Putamen (tissue), 1 donor: ENCODE measurements at regions not wholly inside any gene's neighbourhood (a gene's known extent, or its start where the extent isn't known, plus 50 kb on each side); places are given as distances from the start of the nearest gene placed in this dataset.

Experiments
- DNase-seq: peaks from one replicate; pipeline ENCODE4 v3.0.0-alpha.2; 2016; ENCODE audit warnings: low spot score

DNA sequence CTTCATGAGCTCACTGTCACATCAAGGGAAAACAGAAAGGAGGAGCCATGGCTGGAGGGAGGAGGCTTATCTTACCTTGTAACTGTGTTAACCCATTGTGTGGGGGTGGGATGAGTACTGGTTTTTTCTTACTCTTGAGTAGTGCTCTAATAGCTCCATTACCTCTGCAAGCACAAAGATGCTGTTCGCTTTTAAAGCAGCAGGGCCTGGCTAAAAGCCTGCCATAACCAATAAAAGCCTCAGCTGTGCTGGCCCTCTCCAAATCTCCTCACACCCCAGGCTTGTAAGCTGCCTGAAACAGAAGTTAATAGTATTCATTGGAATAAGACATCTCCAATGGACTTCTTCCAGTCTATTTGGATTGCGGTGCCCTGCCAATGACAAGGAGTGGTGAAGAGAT lies 544.1 kb downstream of the TUSC7 start:
- DNase-seq = no peak

DNA sequence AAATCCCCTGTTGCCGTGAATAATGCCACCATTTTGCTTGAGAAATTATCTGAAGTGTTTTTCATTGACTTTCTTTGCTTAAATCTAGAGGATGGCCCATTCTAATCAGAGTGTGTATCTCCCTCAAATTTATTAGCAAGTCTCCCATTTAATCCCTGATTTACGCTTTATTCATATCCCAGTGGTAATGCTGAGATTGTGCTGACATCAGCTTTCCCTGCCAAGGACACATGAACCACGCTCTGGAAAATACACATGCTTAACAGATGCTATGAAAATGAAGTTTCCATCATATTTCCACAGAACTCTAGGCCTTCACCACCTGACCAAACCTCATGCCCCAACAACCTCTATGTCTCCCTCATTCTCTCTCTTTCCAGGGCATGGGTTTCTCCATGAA lies 545.4 kb downstream of the TUSC7 start:
- DNase-seq = no peak

DNA sequence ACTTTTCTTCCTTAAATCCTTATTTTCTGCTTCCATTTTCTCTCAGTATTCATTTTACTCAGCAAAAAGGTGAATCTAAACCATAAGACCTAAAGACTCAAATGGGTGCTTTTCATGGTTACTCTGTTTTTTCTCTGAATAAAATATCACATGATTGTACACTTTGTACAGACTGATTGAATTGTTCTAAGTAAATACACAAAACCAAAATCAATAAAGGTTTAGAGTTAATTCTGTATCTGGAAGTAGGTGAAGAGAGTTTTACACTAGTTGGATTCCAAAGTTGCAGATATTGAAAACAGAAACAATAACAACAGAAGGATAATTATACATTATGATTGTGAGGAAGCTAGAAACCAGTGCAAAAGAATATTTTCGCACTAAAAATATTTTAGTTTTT lies 546.2 kb downstream of the TUSC7 start:
- DNase-seq = no peak

DNA sequence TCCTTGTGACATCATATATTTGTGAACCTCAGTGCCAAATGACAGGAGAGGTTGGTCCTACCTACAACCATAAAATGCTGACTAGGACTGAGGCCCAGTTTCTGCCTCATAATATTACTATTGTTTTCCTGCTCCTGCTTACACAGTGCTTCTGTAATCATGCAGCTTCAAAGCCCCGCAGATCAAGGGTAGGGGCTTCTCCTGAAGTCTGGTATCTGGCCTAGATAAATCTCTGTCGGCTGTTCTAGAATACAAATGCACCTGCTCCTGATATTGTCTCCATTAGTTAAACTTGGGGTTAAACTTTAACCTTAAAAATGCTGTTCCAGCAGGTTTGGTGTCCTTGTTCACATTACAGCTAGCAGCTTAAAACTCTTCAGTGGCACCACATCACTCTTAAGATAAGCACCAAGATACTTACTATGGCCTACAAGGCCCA lies 552.4 kb downstream of the TUSC7 start:
- no peak for DNase-seq

DNA sequence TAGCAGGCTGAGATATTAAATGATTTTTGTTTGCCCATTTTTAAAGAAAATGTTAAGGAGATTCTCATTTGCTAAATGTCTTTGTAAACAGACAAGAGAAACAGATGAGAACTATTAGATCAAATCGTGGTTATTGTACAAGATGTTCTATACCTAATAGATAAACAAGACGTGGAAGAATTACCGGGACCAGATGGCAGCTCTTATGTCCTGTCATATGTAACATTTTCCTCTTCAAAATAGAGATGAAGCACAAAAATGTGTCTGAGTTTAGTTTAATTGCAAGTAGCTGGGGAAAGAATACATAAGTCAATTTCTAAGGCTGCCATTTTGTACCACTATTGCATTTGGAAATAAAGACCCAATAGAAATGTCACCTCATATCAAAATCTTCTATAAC lies 553.7 kb downstream of the TUSC7 start:
- no peak for DNase-seq

DNA sequence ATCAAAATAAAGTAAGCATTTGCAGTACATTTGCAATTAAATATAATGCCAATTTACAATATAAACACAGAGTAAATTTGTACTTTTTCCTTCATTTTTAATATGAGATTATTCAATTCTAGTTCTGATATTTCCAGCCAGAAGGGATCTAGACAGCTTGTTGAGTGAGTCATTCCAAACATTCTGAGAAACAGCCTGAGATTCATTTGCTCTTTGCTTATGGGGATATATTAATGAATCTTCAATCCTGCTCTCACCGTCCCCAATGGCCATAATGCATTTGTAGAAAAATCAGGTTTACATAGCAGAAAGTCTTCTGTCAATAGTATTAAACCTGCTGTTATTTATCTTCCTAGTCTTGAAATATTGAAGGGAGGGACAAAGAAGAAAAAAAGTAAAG lies 554.2 kb downstream of the TUSC7 start:
- DNase-seq = no peak

DNA sequence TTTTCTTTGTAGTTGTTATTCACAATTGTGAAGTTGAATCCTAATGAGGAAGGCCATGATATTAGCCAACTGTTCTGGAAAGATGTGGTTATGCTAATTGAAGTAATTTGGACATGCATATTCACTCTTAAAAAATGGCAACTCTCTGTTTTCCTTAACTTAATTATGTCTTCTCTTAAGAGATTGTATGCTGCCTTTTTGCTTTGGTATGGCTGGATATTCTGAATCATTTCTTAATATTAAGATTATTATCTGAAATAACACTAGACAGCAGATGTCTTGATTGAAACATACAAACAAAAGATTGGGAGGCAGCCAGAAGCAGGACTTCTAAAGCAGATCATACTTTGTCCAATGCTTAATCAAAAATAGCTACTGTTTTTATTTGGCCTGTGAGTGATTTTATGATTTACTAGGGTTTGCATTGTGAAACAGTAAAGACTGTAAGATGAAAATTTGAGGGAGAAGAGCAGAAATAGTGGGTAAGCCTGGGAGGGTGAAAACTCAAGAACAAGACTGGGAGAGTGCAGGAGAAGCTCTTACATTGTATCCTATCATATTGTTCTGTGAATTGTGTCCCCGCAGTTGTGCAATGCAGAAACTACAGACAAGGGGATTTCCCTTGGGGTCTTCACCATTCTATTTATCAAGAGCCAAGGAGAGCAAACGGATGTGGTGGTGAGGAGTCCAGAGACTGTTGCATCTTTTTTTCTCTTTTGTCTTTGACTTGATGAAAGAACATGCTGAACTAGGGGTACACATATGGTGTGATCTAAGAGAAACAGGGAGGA lies 554.8 kb downstream of the TUSC7 start:
- DNase-seq = no peak

DNA sequence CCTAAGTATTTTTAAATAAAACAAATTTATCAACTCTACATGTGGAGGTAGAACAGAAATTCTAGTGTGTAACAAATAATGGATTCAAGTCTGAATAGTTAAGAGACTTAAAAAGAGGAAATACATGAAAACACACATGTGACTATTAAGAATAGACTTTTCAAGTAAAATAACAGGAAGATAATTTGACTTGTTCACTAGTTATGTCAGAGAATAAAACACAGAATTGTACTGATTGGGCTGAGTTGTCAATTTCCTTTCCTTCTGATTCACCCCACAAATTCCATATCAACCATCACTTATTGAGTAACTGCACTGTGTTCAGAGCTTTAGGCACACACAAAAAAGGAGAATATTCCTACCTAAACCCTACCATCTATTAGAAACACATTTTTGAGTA lies 557.2 kb downstream of the TUSC7 start:
- no peak for DNase-seq

DNA sequence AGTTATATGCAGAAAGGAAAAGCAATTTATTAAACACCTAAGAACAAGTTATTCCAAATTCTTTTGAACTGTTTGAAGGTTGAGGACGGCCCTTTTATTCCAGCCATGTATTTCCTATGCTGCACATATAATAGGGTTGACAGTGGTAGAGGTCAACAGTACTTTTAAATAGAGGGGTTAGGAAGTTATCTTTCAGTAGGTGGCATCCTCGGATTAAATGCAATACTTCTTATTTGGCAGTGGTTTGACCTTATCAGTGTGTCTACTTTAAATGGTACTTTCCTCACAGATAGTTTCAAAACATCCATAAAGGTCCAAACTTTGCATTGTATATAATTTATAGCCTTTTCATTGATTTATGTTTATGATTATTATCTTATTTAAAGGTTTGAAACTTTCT lies 558.7 kb downstream of the TUSC7 start:
- no peak for DNase-seq

DNA sequence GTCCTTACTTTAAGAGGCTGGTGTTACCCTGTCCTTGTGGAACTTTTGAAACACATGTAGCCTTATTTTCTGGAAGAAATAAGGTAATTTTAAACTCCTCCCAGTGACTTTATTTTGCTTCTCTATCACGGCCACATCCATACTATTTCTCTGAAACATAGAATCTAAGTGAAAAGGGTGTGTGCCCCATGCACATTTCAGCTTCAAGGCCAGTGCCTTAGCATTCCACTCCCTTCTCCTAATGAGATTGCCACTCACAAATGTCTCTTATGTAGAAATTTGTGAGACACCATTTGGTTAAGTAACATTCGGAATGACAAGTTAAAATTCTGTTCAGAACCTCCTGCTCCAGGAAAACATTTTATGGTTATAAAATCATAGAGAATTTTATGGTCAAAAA lies 562.7 kb downstream of the TUSC7 start:
- DNase-seq = no peak

DNA sequence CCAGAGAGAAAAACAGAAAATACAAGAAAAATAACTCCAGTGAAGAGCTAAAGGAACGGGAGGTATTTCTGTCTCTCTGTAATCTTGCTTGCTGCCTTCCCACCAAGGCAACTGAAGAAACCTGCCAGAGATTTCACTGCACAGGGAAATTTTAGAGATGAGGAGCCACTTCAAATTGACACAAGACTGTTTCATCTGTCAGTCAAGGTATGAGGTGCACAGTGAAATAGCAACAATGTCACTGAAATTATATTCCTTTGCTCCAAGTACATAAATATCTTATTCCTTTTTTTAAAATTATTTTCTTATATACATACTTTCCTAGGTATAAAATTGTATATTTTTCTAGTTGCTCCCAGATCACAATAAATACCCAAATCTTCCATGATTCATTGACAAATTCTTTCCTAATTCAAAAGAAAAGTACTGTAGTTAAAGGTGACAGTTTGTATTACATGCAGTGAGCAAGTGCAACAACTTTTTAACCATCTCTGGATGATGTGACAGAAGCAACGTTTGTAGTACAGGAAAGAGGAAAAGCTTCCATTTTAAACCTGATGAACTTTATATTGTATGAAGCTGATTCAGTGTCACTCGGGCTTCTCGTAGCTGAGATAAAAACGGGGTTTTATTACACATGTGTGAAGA lies 563.4 kb downstream of the TUSC7 start:
- DNase-seq = peak; percentile 37

DNA sequence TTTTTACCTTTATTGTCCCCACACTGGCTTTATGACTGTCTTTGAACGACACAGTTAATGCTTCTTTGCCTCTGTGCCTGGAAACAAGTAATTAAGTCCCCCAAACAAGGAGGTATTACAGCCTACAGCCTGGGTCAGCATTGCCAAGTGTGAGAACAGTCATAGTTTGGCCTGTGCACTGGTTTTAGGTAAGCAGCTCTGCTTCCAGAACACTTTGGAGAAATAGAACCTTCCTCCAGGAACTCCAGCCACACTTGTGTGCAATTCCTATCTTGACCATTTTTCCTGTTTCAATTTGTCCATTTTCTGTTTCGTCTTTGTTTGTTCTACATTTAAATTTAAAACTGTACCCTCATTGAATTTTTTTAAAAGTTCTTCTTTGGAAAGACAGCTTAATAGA lies 568.2 kb downstream of the TUSC7 start:
- no peak for DNase-seq

DNA sequence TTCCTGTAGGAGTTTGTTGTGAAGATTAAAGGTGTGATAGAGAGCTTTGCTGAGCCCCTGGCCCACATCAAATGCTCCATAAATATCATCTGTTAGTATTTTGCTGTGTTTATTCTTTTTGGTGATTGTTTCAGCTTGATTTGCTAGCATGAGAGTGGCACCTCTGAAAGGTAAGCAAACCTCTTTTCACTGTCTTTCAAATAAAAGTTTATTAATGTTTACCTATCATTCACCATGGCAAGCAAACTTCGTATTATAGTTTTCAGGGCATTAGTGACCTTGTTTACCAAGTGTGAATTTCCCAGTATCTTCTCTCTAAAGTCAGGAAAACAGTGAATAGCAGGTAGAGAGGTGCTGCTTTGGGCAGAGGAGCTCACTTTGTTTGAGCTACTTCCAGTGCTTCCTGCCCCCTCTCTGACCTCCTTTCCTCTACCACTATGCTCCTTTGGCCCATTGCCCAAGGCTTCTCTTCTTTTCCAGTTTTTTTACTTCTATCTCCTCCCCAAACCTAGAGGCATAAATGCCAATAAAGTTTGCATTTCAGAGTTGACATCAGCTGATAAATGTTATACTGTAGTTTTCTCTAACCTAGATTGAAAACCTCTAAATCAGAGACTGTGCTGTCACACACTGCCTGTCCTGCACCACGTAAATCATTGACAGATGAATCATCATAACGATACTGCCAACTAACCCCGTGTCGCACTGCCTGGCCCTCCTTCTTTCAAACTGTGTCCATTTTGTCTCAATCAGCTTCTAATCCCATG lies 569.0 kb downstream of the TUSC7 start:
- DNase-seq = no peak

DNA sequence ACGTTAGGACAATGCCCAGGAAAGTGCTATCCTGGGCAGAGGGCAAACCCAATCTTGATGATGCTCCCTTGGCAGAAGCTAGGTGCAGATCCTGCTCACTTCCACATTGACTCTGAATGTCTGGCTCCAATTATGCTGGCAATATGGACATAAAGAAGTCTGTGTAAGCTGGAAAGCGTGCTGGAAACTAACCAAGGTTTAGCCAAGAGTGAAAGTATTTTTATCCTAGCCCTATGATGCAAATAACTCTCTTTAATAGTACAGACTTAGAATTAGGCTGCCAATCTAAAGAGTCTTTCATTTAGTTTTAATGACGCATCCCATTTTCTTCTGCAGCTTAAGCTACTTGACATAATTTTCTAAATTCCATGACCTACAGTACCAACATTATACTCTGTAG lies 571.8 kb downstream of the TUSC7 start:
- no peak for DNase-seq

DNA sequence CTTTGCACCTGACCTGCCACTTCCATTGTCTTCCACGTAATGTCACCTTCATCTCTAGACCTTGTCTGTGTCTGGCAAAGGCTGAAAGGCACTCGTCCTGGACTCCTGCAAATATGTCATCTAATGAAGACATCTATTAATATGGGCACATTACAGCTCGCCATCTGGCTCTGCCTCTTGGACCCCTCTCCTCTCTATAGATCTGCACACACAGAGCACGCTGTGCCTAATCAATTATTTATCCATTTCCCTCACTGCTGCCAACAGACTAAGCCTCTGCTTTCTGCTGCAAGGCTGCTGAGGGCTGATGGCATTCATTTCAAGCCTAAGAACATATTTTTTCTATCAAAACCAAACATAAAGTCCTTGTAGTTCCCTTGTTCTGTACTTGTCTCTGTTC lies 573.0 kb downstream of the TUSC7 start:
- DNase-seq = no peak

DNA sequence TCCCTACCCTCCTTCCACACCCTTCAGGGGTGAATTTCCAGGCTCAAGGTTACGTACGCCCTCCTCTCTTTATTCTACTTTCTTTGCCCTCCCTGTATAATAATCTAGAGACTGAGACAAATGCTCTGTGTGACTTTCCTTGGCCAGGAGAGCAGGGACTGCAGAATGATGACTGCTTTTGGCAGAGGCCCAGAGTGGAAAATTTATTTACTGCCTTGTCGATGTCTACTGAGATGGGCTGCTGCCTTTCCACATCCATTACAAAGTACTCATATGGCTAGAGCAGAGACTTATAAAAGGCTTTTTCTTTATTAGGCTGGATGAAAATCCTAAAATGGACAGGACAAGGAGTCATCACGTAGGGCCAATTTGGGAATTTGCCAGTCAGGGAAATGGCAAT lies 576.2 kb downstream of the TUSC7 start:
- DNase-seq = no peak

DNA sequence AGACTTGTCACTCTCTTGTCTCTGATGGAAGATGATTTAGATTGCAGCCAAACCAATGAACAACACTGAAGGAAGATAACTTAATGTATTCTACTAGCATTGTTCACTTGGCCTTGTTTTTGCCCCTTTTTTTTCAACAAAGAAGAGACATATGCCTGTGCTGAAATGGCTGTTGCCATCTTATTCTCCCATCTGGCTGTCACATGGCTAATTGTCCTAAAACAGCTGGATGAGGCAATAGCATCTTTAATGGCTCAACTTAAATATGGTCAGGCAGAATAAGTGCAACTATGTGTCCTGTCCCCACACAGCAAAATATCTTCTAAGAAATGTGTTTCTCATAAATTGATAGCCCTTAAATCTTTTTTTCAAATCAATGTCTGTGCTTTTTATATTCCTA lies 576.9 kb downstream of the TUSC7 start:
- DNase-seq = no peak

DNA sequence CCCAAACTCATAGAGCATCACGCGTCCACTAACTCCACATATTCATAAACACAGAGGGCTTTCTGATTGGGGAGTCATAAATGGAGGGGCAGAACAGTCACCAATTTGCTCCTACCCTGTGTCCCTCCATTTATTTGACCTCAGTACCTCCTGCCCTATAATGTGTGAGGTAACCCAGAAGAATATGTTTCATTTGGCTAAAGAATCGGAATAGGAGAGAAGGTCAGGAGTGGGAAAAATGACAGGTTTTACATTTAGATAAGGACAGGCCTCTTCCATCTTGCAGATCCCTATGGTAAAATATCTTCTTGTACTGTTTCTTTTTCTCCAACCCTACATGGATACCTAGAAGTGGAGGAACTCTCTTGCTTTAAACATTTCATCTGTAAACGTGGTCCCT lies 578.0 kb downstream of the TUSC7 start:
- DNase-seq = no peak

DNA sequence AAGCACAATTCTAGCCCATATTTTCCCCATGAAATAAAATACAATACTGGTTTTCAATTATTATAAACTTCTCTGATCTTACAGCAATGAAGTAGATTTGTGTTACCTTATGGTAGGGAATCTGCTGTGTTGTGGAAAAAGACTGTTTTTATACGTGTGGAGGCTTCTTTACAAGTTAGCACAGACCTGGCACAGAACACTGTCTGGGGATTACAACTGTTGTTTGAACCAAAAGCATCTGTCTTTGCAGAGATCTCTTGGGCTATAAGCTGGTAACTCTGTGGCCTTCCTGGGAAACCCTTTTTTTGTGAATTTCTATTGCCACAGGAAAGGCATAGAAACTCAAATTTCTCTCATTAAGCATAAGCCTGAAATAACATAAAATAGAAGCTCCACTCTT lies 581.9 kb downstream of the TUSC7 start:
- no peak for DNase-seq

DNA sequence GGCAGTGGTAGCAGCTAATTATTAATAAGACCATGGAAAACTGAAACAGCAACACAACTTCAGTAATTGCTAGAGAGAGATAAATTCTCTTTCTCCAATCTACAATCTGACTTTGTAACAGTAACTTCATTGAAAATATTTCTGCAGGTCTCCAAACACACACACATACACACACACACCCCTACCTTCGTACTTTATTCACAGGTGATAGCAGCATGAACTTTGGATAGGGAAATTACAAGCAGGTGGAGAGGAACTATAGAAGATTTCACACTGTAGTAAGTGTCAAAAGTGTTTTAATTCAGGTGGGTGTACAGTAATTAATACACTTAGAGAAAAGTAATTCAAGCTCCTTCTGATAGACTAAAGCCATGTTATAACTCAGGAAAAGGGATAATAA lies 587.5 kb downstream of the TUSC7 start:
- no peak for DNase-seq

DNA sequence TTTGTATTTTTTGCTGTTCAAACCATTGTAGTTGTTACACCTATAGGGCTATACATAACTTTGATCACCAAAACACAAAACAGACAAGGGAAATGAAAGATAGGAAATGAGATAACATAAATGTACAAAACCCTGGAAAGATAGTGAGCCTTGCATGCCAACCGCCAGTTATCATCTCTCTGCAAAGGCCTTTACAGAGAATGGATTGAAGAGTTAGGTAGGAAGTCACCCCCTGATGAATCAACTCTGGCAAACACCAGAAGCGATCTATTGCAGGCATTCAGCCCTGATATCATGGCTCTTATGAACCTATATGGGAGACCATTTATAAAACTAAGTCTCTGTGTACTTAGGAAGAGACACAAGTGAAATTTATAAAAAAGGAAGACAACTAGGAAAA lies 588.0 kb downstream of the TUSC7 start:
- no peak for DNase-seq

DNA sequence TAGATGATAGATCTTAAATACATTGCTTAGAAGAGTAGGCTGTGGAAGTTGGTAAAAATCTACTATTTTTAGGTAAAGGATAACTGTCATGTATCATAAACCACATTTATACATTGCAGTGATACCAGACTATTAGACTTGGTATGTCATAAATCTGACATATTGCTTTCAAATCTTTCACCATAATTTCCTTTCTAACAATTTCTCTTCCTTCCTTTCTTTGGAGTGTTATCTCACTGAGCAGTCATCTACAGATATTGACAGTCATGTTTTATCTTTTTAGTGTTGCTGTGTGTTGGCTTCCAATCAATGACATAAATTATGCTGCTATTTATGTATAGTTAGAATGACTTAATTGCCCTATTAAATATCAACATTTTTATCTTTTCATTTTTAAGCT lies 588.7 kb downstream of the TUSC7 start:
- DNase-seq = no peak

DNA sequence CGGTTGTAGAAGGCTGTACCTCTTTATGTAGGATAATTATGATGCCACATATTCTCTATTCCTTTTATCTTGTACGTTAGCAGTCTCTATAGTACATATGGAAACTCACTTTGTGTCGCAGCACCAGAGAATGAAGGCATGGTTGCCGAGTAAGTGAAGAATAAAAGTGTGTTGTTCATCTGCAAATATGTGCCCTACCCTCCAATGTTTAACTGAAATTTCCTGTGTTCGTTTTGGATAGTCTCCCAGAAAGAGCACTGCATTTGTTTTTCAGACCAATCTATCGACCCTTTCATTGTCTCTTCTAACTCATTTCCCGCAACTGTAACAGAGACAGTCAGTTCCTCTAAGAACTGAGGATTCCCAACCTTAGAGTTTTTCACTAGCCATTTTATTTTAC lies 592.8 kb downstream of the TUSC7 start:
- no peak for DNase-seq
